ENCODE measurements at regions not wholly inside any gene's neighbourhood (a gene's known extent, or its start where the extent isn't known, plus 50 kb on each side); places are given as distances from the start of the nearest gene placed in this dataset.
A peak's percentile ranks its signal among the peaks of the same experiment; 100 is the strongest.

GRCh38 chr11:81420668-81421250 lies 1312.9 kb downstream of the FAM181B start:
- Histone ChIP-seq H3K9ac (ENCODE audit: extremely low read depth, low read length, poor library complexity, severe bottlenecking) (peak overlapping the region; percentile 2), H3K9me3 (ENCODE audit: control insufficient read depth, low read length) (peaks cover 17% of the 10 kb centered on the region), H3K27ac (ENCODE audit: low read depth, low read length) (no peak overlapping the region), H3K4me3 (ENCODE audit: low read length) (peak overlapping the region; percentile 25), H3K36me3 (ENCODE audit: control insufficient read depth, insufficient read depth, low read length) (no peaks in the 10 kb centered on the region), H3K4me1 (ENCODE audit: control insufficient read depth, insufficient read depth, low read length) (peaks cover 8% of the 10 kb centered on the region), H3K27me3 (ENCODE audit: control insufficient read depth, insufficient read depth, low read length, poor library complexity, severe bottlenecking) (no peaks in the 10 kb centered on the region)
- Mint-ChIP-seq H3K4me1 (peaks cover 13% of the 10 kb centered on the region), H3K4me3 (peak overlapping the region; percentile 36), H3K27me3 (ENCODE audit: insufficient read depth) (no peaks in the 10 kb centered on the region), H3K27ac (peak overlapping the region; percentile 95), H3K9me3 (peaks cover 3% of the 10 kb centered on the region), H3K36me3 (ENCODE audit: low read depth) (no peaks in the 10 kb centered on the region)
- 20 to 50% methylated on average over 1 to 3 of the region's 3 CpGs for WGBS, 2 experiments (ENCODE audit: insufficient coverage in 1 of 2, insufficient read length in 1 of 2)
- peak; percentile 77 for TF ChIP-seq CTCF (conservative IDR thresholded peaks at IDR 0.05)
- peak; percentile 71 for DNase-seq

- Histone ChIP-seq H3K36me3 (ENCODE audit: control insufficient read depth, insufficient read depth, low read length) (no peaks in the 10 kb centered on the region), H3K27me3 (ENCODE audit: control insufficient read depth, insufficient read depth, low read length, poor library complexity, severe bottlenecking) (no peaks in the 10 kb centered on the region), H3K4me1 (ENCODE audit: control insufficient read depth, insufficient read depth, low read length) (peaks cover 9% of the 10 kb centered on the region), H3K9ac (ENCODE audit: extremely low read depth, low read length, poor library complexity, severe bottlenecking) (no peak overlapping the region), H3K9me3 (ENCODE audit: control insufficient read depth, low read length) (no peaks in the 10 kb centered on the region), H3K27ac (ENCODE audit: low read depth, low read length) (no peak overlapping the region), H3K4me3 (ENCODE audit: low read length) (no peak overlapping the region)
- no peaks in the 10 kb centered on the region for H3K9me3 Mint-ChIP-seq
- DNase-seq: no peak
- H3K27me3 Mint-ChIP-seq (ENCODE audit: insufficient read depth): no peaks in the 10 kb centered on the region
- WGBS, 2 experiments (ENCODE audit: insufficient coverage in 1 of 2, insufficient read length in 1 of 2): 85% methylated on average over 1 of the region's 2 CpGs; no CpG with 5 or more reads in 1 of the 2 experiments
- peaks cover 21% of the 10 kb centered on the region for H3K4me1 Mint-ChIP-seq
- H3K27ac Mint-ChIP-seq: no peak overlapping the region
- no peak overlapping the region for H3K4me3 Mint-ChIP-seq
- TF ChIP-seq CTCF (conservative IDR thresholded peaks at IDR 0.05): no peak
- H3K36me3 Mint-ChIP-seq (ENCODE audit: low read depth): no peaks in the 10 kb centered on the region
These were observed 1336.3 kb downstream of the FAM181B start for GRCh38 chr11:81397316-81397715.

GRCh38 chr11:81394311-81394710 lies 1339.4 kb downstream of the FAM181B start:
- WGBS, 2 experiments (ENCODE audit: insufficient coverage in 1 of 2, insufficient read length in 1 of 2): 80% methylated on average over 1 of the region's 2 CpGs; no CpG with 5 or more reads in 1 of the 2 experiments
- Mint-ChIP-seq H3K9me3 (no peaks in the 10 kb centered on the region), H3K27ac (no peak overlapping the region), H3K36me3 (ENCODE audit: low read depth) (no peaks in the 10 kb centered on the region), H3K27me3 (ENCODE audit: insufficient read depth) (no peaks in the 10 kb centered on the region), H3K4me3 (no peak overlapping the region), H3K4me1 (peaks cover 18% of the 10 kb centered on the region)
- no peak overlapping the region for H3K4me3 ChIP-seq (ENCODE audit: low read length)
- no peaks in the 10 kb centered on the region for H3K36me3 ChIP-seq (ENCODE audit: control insufficient read depth, insufficient read depth, low read length)
- no peak for DNase-seq
- H3K4me1 ChIP-seq (ENCODE audit: control insufficient read depth, insufficient read depth, low read length): peaks cover 7% of the 10 kb centered on the region
- TF ChIP-seq CTCF (conservative IDR thresholded peaks at IDR 0.05): no peak
- no peaks in the 10 kb centered on the region for H3K27me3 ChIP-seq (ENCODE audit: control insufficient read depth, insufficient read depth, low read length, poor library complexity, severe bottlenecking)
- H3K9me3 ChIP-seq (ENCODE audit: control insufficient read depth, low read length): no peaks in the 10 kb centered on the region
- H3K9ac ChIP-seq (ENCODE audit: extremely low read depth, low read length, poor library complexity, severe bottlenecking): no peak overlapping the region
- H3K27ac ChIP-seq (ENCODE audit: low read depth, low read length): no peak overlapping the region

All from endodermal cell (in vitro differentiated cells).